Osteoblast (primary cell): ENCODE measurements at regions not wholly inside any gene's neighbourhood (a gene's known extent, or its start where the extent isn't known, plus 50 kb on each side); places are given as distances from the start of the nearest gene placed in this dataset.

Source experiments
- DNase-seq: peaks from one replicate; pipeline ENCODE4 v3.0.0; 2011; ENCODE audit warnings: low spot score, mixed read lengths; ENCODE audit not compliant: insufficient read length; ENCODE audit errors: missing footprints
- H2AFZ ChIP-seq: 2 replicates; pipeline ENCODE4 v1.6.0; 2011; ENCODE audit warnings: mild to moderate bottlenecking, low read length
- H3K27ac ChIP-seq: 2 replicates; pipeline ENCODE4 v1.5.1; 2011; ENCODE audit warnings: mild to moderate bottlenecking, low read depth, low read length, moderate library complexity
- H3K27me3 ChIP-seq: 2 replicates; pipeline ENCODE4 v1.6.0; 2012; ENCODE audit warnings: mild to moderate bottlenecking, control low read depth, inconsistent platforms, low read length, moderate library complexity; ENCODE audit not compliant: insufficient read depth
- H3K36me3 ChIP-seq: 2 replicates; pipeline ENCODE4 v1.5.1; 2011; ENCODE audit warnings: mild to moderate bottlenecking, low read length, control low read depth, moderate library complexity; ENCODE audit not compliant: insufficient read depth
- H3K4me1 ChIP-seq: 2 replicates; pipeline ENCODE4 v1.5.1; 2011; ENCODE audit warnings: mild to moderate bottlenecking, low read length, control low read depth, moderate library complexity; ENCODE audit not compliant: insufficient read depth
- H3K4me2 ChIP-seq: 2 replicates; pipeline ENCODE4 v1.6.0; 2011; ENCODE audit warnings: mild to moderate bottlenecking, low read length; ENCODE audit not compliant: insufficient read depth
- H3K4me3 ChIP-seq: fragments of 200-600 bp; sonication (generic); 3 replicates; pipeline ENCODE4 v1.5.1; 2012; ENCODE audit warnings: mild to moderate bottlenecking, low read length, inconsistent platforms; ENCODE audit not compliant: insufficient read depth
- H3K79me2 ChIP-seq: 2 replicates; pipeline ENCODE4 v1.6.0; 2012; ENCODE audit warnings: mild to moderate bottlenecking, low read length, control low read depth, inconsistent platforms; ENCODE audit not compliant: insufficient read depth
- H3K9me3 ChIP-seq: 2 replicates; pipeline ENCODE4 v1.5.1; 2011; ENCODE audit warnings: low read depth, low read length, control low read depth
- H4K20me1 ChIP-seq: 2 replicates; pipeline ENCODE4 v1.6.0; 2012; ENCODE audit warnings: mild to moderate bottlenecking, low read length, control low read depth; ENCODE audit not compliant: insufficient read depth
- CTCF ChIP-seq: IDR thresholded peaks from 2 replicates; pipeline ENCODE4 v1.5.1; 2011; ENCODE audit warnings: mild to moderate bottlenecking, low read depth, low read length, moderate library complexity; ENCODE audit errors: extremely low read depth

GRCh38 chr10:111379534-111380187, 302.8 kb downstream of the ADRA2A start:
- DNase-seq = no peak
- Histone ChIP-seq H3K79me2 (no peaks in the 10 kb centered on the region), H3K9me3 (no peaks in the 10 kb centered on the region), H3K4me2 (no peak overlapping the region), H2AFZ (no peak overlapping the region), H3K27ac (no peak overlapping the region), H3K4me1 (no peaks in the 10 kb centered on the region), H3K4me3 (no peak overlapping the region), H3K27me3 (no peaks in the 10 kb centered on the region), H4K20me1 (no peaks in the 10 kb centered on the region), H3K36me3 (no peaks in the 10 kb centered on the region)
- no peak for TF ChIP-seq CTCF

GRCh38 chr10:111384556-111384955, 307.7 kb downstream of the ADRA2A start:
- Histone ChIP-seq H2AFZ (no peak overlapping the region), H3K79me2 (no peaks in the 10 kb centered on the region), H3K27ac (no peak overlapping the region), H3K4me2 (no peak overlapping the region), H3K4me1 (no peaks in the 10 kb centered on the region), H3K27me3 (no peaks in the 10 kb centered on the region), H4K20me1 (no peaks in the 10 kb centered on the region), H3K9me3 (no peaks in the 10 kb centered on the region), H3K36me3 (no peaks in the 10 kb centered on the region), H3K4me3 (no peak overlapping the region)
- no peak for DNase-seq
- TF ChIP-seq CTCF = no peak

- no peak for TF ChIP-seq CTCF
- Histone ChIP-seq H3K27ac (no peak overlapping the region), H3K4me1 (no peaks in the 10 kb centered on the region), H3K79me2 (no peaks in the 10 kb centered on the region), H3K9me3 (no peaks in the 10 kb centered on the region), H3K4me2 (no peak overlapping the region), H3K36me3 (no peaks in the 10 kb centered on the region), H3K27me3 (no peaks in the 10 kb centered on the region), H4K20me1 (no peaks in the 10 kb centered on the region), H3K4me3 (no peak overlapping the region), H2AFZ (no peak overlapping the region)
- no peak for DNase-seq
Measured at GRCh38 chr10:111390813-111391563, 314.2 kb downstream of the ADRA2A start.

GRCh38 chr10:111392159-111392558, 315.3 kb downstream of the ADRA2A start:
- no peaks in the 10 kb centered on the region for H3K27me3 ChIP-seq
- no peak overlapping the region for H3K4me3 ChIP-seq
- H3K9me3 ChIP-seq = no peaks in the 10 kb centered on the region
- no peaks in the 10 kb centered on the region for H3K36me3 ChIP-seq
- no peak overlapping the region for H3K27ac ChIP-seq
- no peak overlapping the region for H2AFZ ChIP-seq
- no peak overlapping the region for H3K4me2 ChIP-seq
- H3K79me2 ChIP-seq = no peaks in the 10 kb centered on the region
- no peaks in the 10 kb centered on the region for H3K4me1 ChIP-seq
- no peak for DNase-seq
- no peak for TF ChIP-seq CTCF
- H4K20me1 ChIP-seq = no peaks in the 10 kb centered on the region
